ENCODE measurements at regions not wholly inside any gene's neighbourhood (a gene's known extent, or its start where the extent isn't known, plus 50 kb on each side); places are given as distances from the start of the nearest gene placed in this dataset.

- H3K36me3 ChIP-seq (ENCODE audit: control insufficient read depth in 3 of 3, insufficient read depth in 2 of 3, low read depth in 1 of 3, low read length in 3 of 3): no peaks in the 10 kb centered on the region
- 55 to 74% (median 70%) methylated on average over 5 of the region's 5 CpGs for WGBS, 3 donors
These were observed 1047.4 kb upstream of the PABPC4L start for GRCh38 chr4:135249024-135249423.

DNA sequence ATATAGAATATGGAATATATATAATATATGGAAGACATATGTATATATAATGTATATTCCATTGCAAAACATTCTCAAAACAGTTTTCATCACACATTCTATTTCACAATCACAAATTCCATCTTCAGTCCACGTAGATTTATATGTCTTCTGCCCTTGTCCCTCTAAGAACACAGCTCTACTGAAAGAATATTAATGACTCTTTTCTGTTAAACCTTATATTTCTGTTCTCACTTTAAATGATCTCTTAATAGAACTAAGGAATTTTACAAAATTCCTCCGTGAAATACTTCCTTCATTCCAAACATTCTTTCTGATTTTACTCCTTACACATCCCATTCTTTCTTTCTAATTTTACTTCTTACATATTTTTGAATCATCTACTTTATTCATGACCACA is 1043.1 kb upstream of the PABPC4L start:
- Histone ChIP-seq H3K4me1 (ENCODE audit: control insufficient read depth in 3 of 3, insufficient read depth in 2 of 3, low read depth in 1 of 3, low read length in 2 of 3) (no peaks in the 10 kb centered on the region), H3K4me3 (ENCODE audit: low read depth in 1 of 3, low read length in 3 of 3) (no peak overlapping the region), H3K27me3 (ENCODE audit: control insufficient read depth in 3 of 3, insufficient read depth in 3 of 3, low read length in 3 of 3) (no peaks in the 10 kb centered on the region), H3K27ac (ENCODE audit: low read depth in 1 of 3, low read length in 2 of 3) (no peak overlapping the region), H3K9me3 (ENCODE audit: control insufficient read depth in 2 of 2, insufficient read depth in 1 of 2, low read depth in 1 of 2, low read length in 1 of 2) (no peaks in the 10 kb centered on the region), H3K36me3 (ENCODE audit: control insufficient read depth in 3 of 3, insufficient read depth in 2 of 3, low read depth in 1 of 3, low read length in 3 of 3) (no peaks in the 10 kb centered on the region)
- no peak for DNase-seq
- no peak for FAIRE-seq
- WGBS, 3 donors: 51 to 66% (median 58%) methylated on average over 2 of the region's 2 CpGs

More at GRCh38 chr4:135249024-135249423, 1047.4 kb upstream of the PABPC4L start:
- H3K9me3 ChIP-seq (ENCODE audit: control insufficient read depth in 2 of 2, insufficient read depth in 1 of 2, low read depth in 1 of 2, low read length in 1 of 2): no peaks in the 10 kb centered on the region
- H3K4me1 ChIP-seq (ENCODE audit: control insufficient read depth in 3 of 3, insufficient read depth in 2 of 3, low read depth in 1 of 3, low read length in 2 of 3): no peaks in the 10 kb centered on the region
- FAIRE-seq (no peak), DNase-seq (no peak)
- H3K27ac ChIP-seq (ENCODE audit: low read depth in 1 of 3, low read length in 2 of 3): no peak overlapping the region
- no peaks in the 10 kb centered on the region for H3K27me3 ChIP-seq (ENCODE audit: control insufficient read depth in 3 of 3, insufficient read depth in 3 of 3, low read length in 3 of 3)
- no peak overlapping the region for H3K4me3 ChIP-seq (ENCODE audit: low read depth in 1 of 3, low read length in 3 of 3)

GRCh38 chr4:135244056-135244455 is 1042.5 kb upstream of the PABPC4L start:
- no peaks in the 10 kb centered on the region for H3K36me3 ChIP-seq (ENCODE audit: control insufficient read depth in 3 of 3, insufficient read depth in 2 of 3, low read depth in 1 of 3, low read length in 3 of 3)
- H3K27me3 ChIP-seq (ENCODE audit: control insufficient read depth in 3 of 3, insufficient read depth in 3 of 3, low read length in 3 of 3): no peaks in the 10 kb centered on the region
- FAIRE-seq: no peak
- DNase-seq: no peak
- no peak overlapping the region for H3K4me3 ChIP-seq (ENCODE audit: low read depth in 1 of 3, low read length in 3 of 3)
- 5 to 31% (median 18%) methylated on average over 1 of the region's 1 CpG for WGBS, 3 donors
- no peaks in the 10 kb centered on the region for H3K9me3 ChIP-seq (ENCODE audit: control insufficient read depth in 2 of 2, insufficient read depth in 1 of 2, low read depth in 1 of 2, low read length in 1 of 2)
- H3K27ac ChIP-seq (ENCODE audit: low read depth in 1 of 3, low read length in 2 of 3): no peak overlapping the region
- H3K4me1 ChIP-seq (ENCODE audit: control insufficient read depth in 3 of 3, insufficient read depth in 2 of 3, low read depth in 1 of 3, low read length in 2 of 3): no peaks in the 10 kb centered on the region

GRCh38 chr4:135240796-135241195 is 1039.2 kb upstream of the PABPC4L start:
- no peak for FAIRE-seq
- 70 to 77% (median 76%) methylated on average over 4 of the region's 4 CpGs for WGBS, 3 donors
- Histone ChIP-seq H3K4me3 (ENCODE audit: low read depth in 1 of 3, low read length in 3 of 3) (no peak overlapping the region), H3K27me3 (ENCODE audit: control insufficient read depth in 3 of 3, insufficient read depth in 3 of 3, low read length in 3 of 3) (no peaks in the 10 kb centered on the region), H3K9me3 (ENCODE audit: control insufficient read depth in 2 of 2, insufficient read depth in 1 of 2, low read depth in 1 of 2, low read length in 1 of 2) (no peaks in the 10 kb centered on the region), H3K36me3 (ENCODE audit: control insufficient read depth in 3 of 3, insufficient read depth in 2 of 3, low read depth in 1 of 3, low read length in 3 of 3) (no peaks in the 10 kb centered on the region), H3K27ac (ENCODE audit: low read depth in 1 of 3, low read length in 2 of 3) (no peak overlapping the region), H3K4me1 (ENCODE audit: control insufficient read depth in 3 of 3, insufficient read depth in 2 of 3, low read depth in 1 of 3, low read length in 2 of 3) (no peaks in the 10 kb centered on the region)
- no peak for DNase-seq

DNA sequence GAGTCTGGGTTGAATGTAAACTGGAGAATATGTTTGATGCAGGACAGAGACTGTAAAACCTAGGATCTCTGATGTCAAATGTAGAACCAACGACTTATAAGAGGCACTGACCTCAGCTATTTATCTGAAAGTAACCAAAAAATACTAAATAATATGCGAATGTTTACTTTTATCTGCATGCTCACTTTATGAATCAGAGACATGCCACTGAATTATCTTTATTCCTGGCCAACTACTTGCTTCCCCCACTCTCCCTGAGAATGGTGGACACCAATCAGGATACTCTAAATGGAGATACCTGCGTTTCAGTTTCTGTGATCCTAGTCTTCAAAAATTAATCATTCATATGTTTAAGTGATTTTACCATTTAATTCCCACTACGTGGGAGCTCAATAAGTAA is 1038.4 kb upstream of the PABPC4L start:
- Histone ChIP-seq H3K27ac (ENCODE audit: low read depth in 1 of 3, low read length in 2 of 3) (no peak overlapping the region), H3K36me3 (ENCODE audit: control insufficient read depth in 3 of 3, insufficient read depth in 2 of 3, low read depth in 1 of 3, low read length in 3 of 3) (no peaks in the 10 kb centered on the region), H3K4me1 (ENCODE audit: control insufficient read depth in 3 of 3, insufficient read depth in 2 of 3, low read depth in 1 of 3, low read length in 2 of 3) (no peaks in the 10 kb centered on the region), H3K27me3 (ENCODE audit: control insufficient read depth in 3 of 3, insufficient read depth in 3 of 3, low read length in 3 of 3) (no peaks in the 10 kb centered on the region), H3K4me3 (ENCODE audit: low read depth in 1 of 3, low read length in 3 of 3) (no peak overlapping the region), H3K9me3 (ENCODE audit: control insufficient read depth in 2 of 2, insufficient read depth in 1 of 2, low read depth in 1 of 2, low read length in 1 of 2) (no peaks in the 10 kb centered on the region)
- DNase-seq (no peak), FAIRE-seq (no peak)
- 49 to 60% (median 50%) methylated on average over 4 of the region's 4 CpGs for WGBS, 3 donors

GRCh38 chr4:135238940-135239339 is 1037.4 kb upstream of the PABPC4L start:
- DNase-seq: no peak
- H3K4me3 ChIP-seq (ENCODE audit: low read depth in 1 of 3, low read length in 3 of 3): no peak overlapping the region
- no peaks in the 10 kb centered on the region for H3K4me1 ChIP-seq (ENCODE audit: control insufficient read depth in 3 of 3, insufficient read depth in 2 of 3, low read depth in 1 of 3, low read length in 2 of 3)
- H3K27ac ChIP-seq (ENCODE audit: low read depth in 1 of 3, low read length in 2 of 3): no peak overlapping the region
- FAIRE-seq: no peak
- H3K27me3 ChIP-seq (ENCODE audit: control insufficient read depth in 3 of 3, insufficient read depth in 3 of 3, low read length in 3 of 3): no peaks in the 10 kb centered on the region
- H3K36me3 ChIP-seq (ENCODE audit: control insufficient read depth in 3 of 3, insufficient read depth in 2 of 3, low read depth in 1 of 3, low read length in 3 of 3): no peaks in the 10 kb centered on the region
- no peaks in the 10 kb centered on the region for H3K9me3 ChIP-seq (ENCODE audit: control insufficient read depth in 2 of 2, insufficient read depth in 1 of 2, low read depth in 1 of 2, low read length in 1 of 2)
- 45 to 57% (median 52%) methylated on average over 3 of the region's 3 CpGs for WGBS, 3 donors

DNA sequence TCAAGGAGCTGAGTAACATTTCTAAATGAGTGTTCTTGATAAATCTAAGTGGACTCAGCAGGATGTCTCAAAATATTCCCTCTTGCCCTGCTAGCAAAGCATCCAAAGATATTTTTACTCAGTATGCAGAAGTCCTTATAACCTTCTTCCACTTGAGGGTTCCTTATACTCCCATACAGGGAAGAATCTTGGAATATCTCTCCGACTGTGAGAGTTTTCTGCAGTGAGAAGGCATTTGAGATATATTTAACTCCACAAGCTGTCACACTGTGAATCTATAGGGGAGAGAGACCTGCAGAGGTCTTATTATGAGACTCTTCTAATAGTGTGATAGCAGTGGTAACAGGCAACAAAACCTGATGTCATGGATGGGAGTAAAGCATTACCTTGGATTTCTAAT is 1034.5 kb upstream of the PABPC4L start:
- Histone ChIP-seq H3K9me3 (ENCODE audit: control insufficient read depth in 2 of 2, insufficient read depth in 1 of 2, low read depth in 1 of 2, low read length in 1 of 2) (no peaks in the 10 kb centered on the region), H3K36me3 (ENCODE audit: control insufficient read depth in 3 of 3, insufficient read depth in 2 of 3, low read depth in 1 of 3, low read length in 3 of 3) (no peaks in the 10 kb centered on the region), H3K27ac (ENCODE audit: low read depth in 1 of 3, low read length in 2 of 3) (no peak overlapping the region), H3K4me3 (ENCODE audit: low read depth in 1 of 3, low read length in 3 of 3) (no peak overlapping the region), H3K4me1 (ENCODE audit: control insufficient read depth in 3 of 3, insufficient read depth in 2 of 3, low read depth in 1 of 3, low read length in 2 of 3) (no peaks in the 10 kb centered on the region), H3K27me3 (ENCODE audit: control insufficient read depth in 3 of 3, insufficient read depth in 3 of 3, low read length in 3 of 3) (no peaks in the 10 kb centered on the region)
- FAIRE-seq (no peak), DNase-seq (no peak)
- WGBS, 3 donors: 79 to 82% (median 81%) methylated on average over 1 of the region's 1 CpG

- FAIRE-seq (no peak), DNase-seq (no peak)
- no peak overlapping the region for H3K4me3 ChIP-seq (ENCODE audit: low read depth in 1 of 3, low read length in 3 of 3)
- no peak overlapping the region for H3K27ac ChIP-seq (ENCODE audit: low read depth in 1 of 3, low read length in 2 of 3)
- H3K27me3 ChIP-seq (ENCODE audit: control insufficient read depth in 3 of 3, insufficient read depth in 3 of 3, low read length in 3 of 3): no peaks in the 10 kb centered on the region
- no peaks in the 10 kb centered on the region for H3K36me3 ChIP-seq (ENCODE audit: control insufficient read depth in 3 of 3, insufficient read depth in 2 of 3, low read depth in 1 of 3, low read length in 3 of 3)
- H3K4me1 ChIP-seq (ENCODE audit: control insufficient read depth in 3 of 3, insufficient read depth in 2 of 3, low read depth in 1 of 3, low read length in 2 of 3): no peaks in the 10 kb centered on the region
- no peaks in the 10 kb centered on the region for H3K9me3 ChIP-seq (ENCODE audit: control insufficient read depth in 2 of 2, insufficient read depth in 1 of 2, low read depth in 1 of 2, low read length in 1 of 2)
- WGBS, 3 donors: 70 to 78% (median 73%) methylated on average over 1 of the region's 1 CpG
These were observed 1026.3 kb upstream of the PABPC4L start for GRCh38 chr4:135227842-135228241.

DNA sequence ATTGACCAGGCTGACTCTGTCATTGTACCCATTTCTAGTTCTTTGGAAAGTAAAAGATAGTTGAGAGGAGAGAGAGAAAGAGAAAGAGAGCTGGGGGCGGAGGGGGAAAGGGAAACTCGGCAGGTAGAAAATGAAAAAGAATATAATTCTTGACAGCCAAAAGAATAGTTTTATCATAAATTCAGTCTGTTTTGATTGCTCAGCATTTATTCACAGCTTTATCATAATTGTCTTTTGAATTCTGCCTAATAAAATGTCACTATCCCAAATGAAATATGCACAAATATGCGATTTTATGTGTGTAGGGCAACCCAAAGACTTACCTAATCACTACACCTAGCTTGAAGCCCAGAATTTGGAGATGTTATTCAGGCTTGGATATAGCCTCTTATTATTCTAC is 1024.0 kb upstream of the PABPC4L start:
- FAIRE-seq: no peak
- H3K27me3 ChIP-seq (ENCODE audit: control insufficient read depth in 3 of 3, insufficient read depth in 3 of 3, low read length in 3 of 3): no peaks in the 10 kb centered on the region
- no peaks in the 10 kb centered on the region for H3K4me1 ChIP-seq (ENCODE audit: control insufficient read depth in 3 of 3, insufficient read depth in 2 of 3, low read depth in 1 of 3, low read length in 2 of 3)
- 70 to 80% (median 73%) methylated on average over 3 of the region's 3 CpGs for WGBS, 3 donors
- H3K36me3 ChIP-seq (ENCODE audit: control insufficient read depth in 3 of 3, insufficient read depth in 2 of 3, low read depth in 1 of 3, low read length in 3 of 3): no peaks in the 10 kb centered on the region
- no peaks in the 10 kb centered on the region for H3K9me3 ChIP-seq (ENCODE audit: control insufficient read depth in 2 of 2, insufficient read depth in 1 of 2, low read depth in 1 of 2, low read length in 1 of 2)
- DNase-seq: no peak
- no peak overlapping the region for H3K4me3 ChIP-seq (ENCODE audit: low read depth in 1 of 3, low read length in 3 of 3)
- no peak overlapping the region for H3K27ac ChIP-seq (ENCODE audit: low read depth in 1 of 3, low read length in 2 of 3)
